Stimulated activated CD8-positive, alpha-beta memory T cell treated with anti-CD3 and anti-CD28 coated beads, Interleukin-7, amount 100 ng/mL, for 4 hours (primary cell): ENCODE measurements at regions not wholly inside any gene's neighbourhood (a gene's known extent, or its start where the extent isn't known, plus 50 kb on each side); places are given as distances from the start of the nearest gene placed in this dataset.

Experiments used
- DNase-seq, 2 donors: peaks; one replicate each; pipeline ENCODE4 v3.0.0-alpha.2; 2020; ENCODE audit warnings: low read depth in 2 of 2

GRCh38 chr16:74100395-74101326, 196.0 kb upstream of the PSMD7 start:
- no peak for DNase-seq

- DNase-seq = no peak
These were observed 197.1 kb upstream of the PSMD7 start for GRCh38 chr16:74099530-74099929.

- no peak for DNase-seq
These were observed 201.7 kb upstream of the PSMD7 start for GRCh38 chr16:74094962-74095361.

- DNase-seq = no peak
These were observed 202.1 kb upstream of the PSMD7 start for GRCh38 chr16:74094514-74094913.

- no peak for DNase-seq
These were observed 204.3 kb upstream of the PSMD7 start for GRCh38 chr16:74092336-74092735.

- DNase-seq = no peak
These were observed 205.7 kb upstream of the PSMD7 start for GRCh38 chr16:74090871-74091270.

- no peak for DNase-seq
These were observed 213.1 kb upstream of the PSMD7 start for GRCh38 chr16:74083541-74083940.

- no peak for DNase-seq
These were observed 216.3 kb upstream of the PSMD7 start for GRCh38 chr16:74080311-74080710.

GRCh38 chr16:74079232-74079586, 217.4 kb upstream of the PSMD7 start:
- no peak for DNase-seq

- no peak for DNase-seq
These were observed 217.9 kb upstream of the PSMD7 start for GRCh38 chr16:74078511-74079231.

GRCh38 chr16:74076568-74076967, 220.0 kb upstream of the PSMD7 start:
- no peak for DNase-seq

GRCh38 chr16:74075393-74075792, 221.2 kb upstream of the PSMD7 start:
- no peak for DNase-seq

- no peak for DNase-seq
These were observed 223.2 kb upstream of the PSMD7 start for GRCh38 chr16:74073456-74073855.

- DNase-seq = no peak
These were observed 224.5 kb upstream of the PSMD7 start for GRCh38 chr16:74071996-74072535.

- DNase-seq = no peak
These were observed 226.4 kb upstream of the PSMD7 start for GRCh38 chr16:74070237-74070636.

- DNase-seq = no peak
These were observed 232.4 kb upstream of the PSMD7 start for GRCh38 chr16:74064120-74064735.

GRCh38 chr16:74053826-74054225, 242.8 kb upstream of the PSMD7 start:
- no peak for DNase-seq

GRCh38 chr16:74053312-74053711, 243.3 kb upstream of the PSMD7 start:
- DNase-seq = no peak

- DNase-seq = no peak
These were observed 244.6 kb upstream of the PSMD7 start for GRCh38 chr16:74052016-74052415.

GRCh38 chr16:74049027-74049426, 247.6 kb upstream of the PSMD7 start:
- DNase-seq = no peak

GRCh38 chr16:74046524-74046923, 250.1 kb upstream of the PSMD7 start:
- no peak for DNase-seq

- DNase-seq = no peak
These were observed 251.1 kb upstream of the PSMD7 start for GRCh38 chr16:74045513-74045912.
